T1000 (cell line): ENCODE measurements at regions not wholly inside any gene's neighbourhood (a gene's known extent, or its start where the extent isn't known, plus 50 kb on each side); places are given as distances from the start of the nearest gene placed in this dataset.
"Not testable (repeated sequence)": the region's sequence is repeated elsewhere in the genome, so short reads cannot be mapped to it uniquely, and the experiment has no call there.

Source experiments
- DNase-seq: peaks from one replicate; lab custom pipeline; 2025; ENCODE audit warnings: mixed read lengths; lab: John Stamatoyannopoulos, UW

DNA sequence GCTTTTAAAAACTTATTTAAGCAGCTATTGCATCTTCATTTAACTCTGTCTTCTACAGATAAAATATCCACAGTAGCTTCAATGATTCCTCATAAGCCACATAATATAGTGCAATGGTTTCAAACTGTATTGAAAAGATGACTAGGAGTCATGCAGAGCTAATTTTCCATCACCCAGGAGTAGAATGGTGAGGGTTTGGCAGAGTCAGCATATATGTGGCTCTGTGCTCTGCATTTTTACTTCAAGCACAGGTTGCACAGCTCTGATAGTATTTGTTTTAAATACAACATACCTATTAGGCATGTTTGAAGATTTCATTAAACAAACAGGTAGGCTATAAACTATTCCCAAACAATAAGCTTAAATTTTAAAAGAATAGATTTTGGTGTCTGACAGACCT lies 731.9 kb upstream of the VRK2 start:
- DNase-seq: no peak

DNA sequence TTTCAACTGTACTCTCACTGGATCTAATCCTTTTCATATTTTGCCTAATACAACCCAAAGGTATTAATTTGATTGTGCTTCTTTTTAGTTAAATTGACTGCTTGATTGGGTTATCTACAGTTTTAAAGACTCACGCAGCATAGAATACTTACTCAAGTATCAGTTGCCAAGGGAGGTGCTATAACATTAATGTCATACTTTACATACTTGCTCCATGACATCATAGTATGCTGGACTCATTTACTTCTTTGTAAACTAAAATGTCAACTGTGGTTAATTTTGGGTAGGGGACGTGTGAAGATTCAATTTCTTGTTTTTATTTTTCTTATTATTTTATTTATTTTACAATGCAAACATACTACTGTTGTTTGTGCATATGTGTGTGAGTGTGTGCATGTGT lies 716.2 kb upstream of the VRK2 start:
- DNase-seq: no peak

DNA sequence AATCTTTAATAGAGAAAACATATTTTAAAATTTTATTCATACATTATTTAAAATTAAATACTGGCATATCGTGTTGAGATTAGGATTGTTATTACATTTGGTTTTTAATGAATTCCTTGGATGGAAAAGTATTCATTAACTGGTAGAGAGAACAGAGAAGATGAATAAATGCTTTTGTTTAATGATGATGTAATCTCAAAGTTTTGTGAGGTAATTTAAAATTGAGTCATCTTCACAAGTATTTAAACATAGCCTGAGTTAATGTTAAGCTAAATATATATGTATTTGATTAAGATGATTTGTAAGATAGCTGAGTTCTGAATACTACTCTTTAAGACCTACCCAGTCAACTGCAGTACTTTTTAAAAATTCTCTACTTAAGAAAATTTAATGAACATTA lies 713.4 kb upstream of the VRK2 start:
- DNase-seq: no peak

DNA sequence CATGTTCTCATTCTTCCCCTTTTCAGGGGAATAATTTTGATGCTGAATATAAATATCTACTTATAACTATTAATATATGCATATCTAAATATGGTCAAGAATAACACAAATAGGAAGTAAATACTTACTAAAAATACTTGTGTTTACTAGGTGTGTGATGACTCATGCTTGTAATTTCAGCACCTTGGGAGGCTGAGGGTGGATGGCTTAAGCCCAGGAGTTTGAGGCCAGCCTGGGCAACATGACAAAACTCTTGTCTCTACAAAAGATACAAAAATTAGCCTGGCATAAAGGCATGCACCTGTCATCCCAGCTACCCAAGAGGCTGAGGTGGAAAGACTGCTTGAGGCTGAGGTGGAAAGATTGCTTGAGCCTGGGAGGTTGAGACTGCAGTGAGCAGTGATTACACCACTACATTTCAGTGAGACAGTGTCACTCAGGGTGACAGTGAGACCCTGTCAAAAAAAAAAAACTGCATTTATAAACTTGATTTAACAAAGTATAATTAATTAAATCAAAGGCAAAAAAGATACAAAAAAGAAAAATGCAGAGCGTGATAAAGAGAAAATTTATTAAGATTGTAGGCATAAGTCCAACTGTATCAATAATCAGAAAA lies 703.1 kb upstream of the VRK2 start:
- no peak for DNase-seq

DNA sequence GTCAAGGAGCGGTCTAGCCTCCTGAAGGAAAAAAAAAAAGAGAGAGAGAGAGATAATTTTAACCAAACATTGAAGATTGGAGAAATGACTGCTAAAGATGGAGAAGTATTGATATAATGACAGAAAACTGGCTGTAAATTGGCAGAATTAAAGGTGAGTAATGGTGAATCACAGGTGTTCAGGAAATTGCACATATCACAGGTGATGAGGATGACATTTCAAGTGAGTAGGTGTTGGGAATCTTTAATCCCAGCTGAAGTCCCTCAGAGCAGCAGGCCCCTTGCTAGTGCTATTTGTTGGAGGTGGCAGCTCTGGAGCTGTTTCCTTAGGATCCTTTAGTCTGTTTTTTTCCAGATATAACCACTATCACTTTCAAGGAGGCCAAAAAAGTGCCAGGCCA lies 678.4 kb upstream of the VRK2 start:
- no peak for DNase-seq

DNA sequence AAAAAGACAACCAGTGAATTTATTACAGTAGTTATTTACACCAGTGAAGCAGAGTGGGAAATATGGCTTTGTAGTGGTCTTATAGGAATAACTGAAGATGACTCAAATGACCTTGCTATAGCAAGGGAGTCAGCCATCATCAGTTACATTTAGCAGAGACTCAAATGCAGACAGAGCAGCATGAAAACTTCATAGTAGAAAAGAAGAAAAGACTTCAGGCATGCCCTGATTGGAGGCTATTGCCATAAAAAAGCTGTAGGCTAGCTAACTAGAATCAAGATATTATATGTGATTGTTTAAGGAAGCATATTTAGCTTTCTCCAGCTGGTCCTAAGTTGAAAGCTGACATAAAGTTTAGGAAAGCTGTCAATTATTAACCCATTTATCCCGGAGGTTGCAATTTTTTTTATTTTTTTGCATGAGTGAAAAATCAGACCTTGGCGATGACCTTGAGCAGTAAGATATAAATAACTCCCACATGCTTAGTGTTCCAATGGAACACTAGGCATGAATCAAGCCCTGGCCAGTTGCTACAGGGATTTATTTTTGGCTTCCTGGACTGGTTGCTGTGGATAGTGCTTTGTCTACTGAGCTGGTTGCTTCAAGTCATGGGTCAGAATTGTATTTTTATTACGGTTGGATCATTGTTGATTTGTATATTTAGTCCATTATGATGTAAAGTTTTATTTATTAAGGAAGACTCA lies 675.6 kb upstream of the VRK2 start:
- DNase-seq: no peak

DNA sequence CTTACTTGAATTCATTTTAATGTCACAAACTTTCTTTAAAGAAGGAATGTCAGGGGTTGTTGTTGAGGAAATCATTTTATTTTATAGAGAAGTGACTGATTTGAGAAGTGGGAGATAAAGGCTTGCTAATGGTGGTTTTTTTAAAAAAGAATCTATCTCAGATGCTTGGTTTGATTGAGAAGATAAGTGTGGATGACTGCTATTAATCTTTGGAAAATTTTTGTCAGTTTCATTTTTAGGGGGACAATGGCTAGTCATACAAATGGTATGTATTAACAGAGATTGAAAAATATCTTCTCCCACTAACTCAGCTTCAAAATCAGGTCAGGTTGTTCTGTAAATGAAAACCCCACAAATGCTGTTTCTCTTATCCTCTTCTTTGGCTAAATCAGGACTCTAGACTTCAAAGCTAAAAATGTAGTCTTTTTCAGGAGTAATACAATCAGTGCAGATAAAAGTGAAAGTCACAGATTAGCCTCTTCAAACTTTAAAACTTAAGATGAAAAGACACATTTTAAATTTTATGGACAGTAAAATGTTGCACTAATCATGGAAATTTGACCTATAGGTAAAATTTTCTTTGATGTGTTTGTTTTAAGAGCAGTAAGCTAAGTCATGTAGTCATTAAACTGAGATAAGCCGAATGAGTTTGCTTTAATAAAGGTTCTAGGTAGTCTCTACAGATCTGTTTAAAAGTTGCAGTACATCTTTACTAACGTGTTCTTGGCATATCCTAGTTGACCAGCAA lies 674.2 kb upstream of the VRK2 start:
- no peak for DNase-seq

DNA sequence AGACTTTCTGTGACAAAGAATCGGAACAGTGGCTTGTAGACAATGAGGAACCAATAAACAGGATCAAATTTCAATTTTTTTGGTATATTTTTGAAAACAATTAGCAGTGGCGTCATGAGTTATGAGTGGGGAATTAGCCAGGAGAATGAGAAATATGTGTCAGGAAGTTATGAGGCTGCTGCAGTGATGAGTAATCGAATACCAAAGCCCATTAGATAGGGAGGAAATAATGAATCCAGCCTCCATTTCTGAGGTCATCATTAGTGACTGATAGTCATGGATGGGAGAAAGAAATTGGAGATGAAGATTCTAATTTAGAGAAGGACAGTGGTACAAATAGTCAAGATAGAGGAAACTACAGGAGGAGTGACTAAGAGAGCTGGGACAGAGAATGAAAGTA lies 673.1 kb upstream of the VRK2 start:
- DNase-seq: no peak

DNA sequence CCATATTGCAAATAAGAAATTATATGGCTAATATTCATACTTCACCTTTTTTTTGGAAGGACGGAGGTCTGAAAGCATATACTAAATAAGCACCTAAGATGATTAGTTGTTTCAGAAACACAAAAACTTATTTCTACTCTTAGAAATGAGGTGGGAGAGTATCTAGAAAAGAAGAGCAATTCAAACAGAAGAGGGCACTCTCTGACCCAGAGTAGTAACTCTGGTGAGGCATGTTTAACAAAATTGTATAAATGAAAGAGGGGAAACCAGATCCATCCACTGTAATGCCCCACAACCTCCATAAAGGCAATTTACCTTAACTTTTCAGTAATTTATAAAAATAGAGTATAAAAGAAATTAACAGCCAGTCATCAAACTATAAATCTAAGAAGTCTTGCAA lies 669.6 kb upstream of the VRK2 start:
- DNase-seq: no peak

DNA sequence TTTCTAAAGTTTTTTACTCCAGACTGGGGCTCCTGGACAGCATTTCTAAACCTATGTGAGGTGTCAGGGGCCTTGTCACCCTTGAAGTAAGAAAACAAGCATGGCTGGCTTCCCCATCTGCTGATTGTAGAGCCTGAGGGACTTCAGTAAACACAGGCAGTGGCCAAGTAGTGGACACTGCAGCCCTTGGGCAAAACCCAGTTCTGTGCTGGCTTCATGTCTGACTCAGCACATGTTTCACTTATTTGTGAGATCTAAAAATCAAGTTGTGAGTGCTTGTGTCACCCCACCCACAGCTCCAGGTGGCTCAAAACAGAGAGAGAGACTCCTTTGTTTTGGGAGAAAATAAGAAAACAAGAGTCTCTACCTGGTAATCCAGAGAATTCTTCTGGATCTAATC lies 660.3 kb upstream of the VRK2 start:
- no peak for DNase-seq

DNA sequence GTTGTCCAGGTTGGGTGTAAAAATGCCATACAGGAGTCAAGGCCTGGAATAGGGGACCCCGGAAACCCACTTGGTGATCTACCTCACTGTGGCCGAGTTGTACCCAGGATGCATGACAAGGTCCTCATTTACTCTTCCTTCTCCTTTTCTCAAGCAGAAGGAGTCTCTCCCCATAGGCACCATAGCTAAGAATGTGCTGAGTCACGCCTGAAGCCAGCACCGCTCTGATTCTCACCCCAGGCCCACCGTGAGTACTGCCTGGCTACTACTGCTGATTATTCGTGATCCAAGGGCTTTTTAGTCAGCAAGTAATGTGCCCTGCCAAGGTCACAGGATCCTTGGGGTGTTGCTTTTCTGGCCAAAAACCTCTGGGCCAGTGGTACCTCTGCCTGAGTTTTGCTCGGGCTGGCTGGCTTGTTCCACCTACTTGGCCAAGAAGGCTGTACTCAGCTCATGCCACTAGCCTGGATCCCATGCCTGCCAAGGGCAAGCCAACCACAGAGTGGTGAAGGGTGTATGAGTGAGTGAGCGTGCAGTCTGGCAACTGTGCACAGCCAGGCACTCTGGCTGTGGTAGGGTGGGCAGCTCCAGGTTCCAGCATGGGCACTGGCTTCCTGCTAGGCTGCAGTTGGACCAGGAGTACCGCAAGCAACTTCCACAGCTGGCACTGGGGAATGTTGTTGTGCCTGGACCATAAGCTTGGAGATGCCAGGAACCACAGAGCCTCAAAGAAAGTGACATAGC lies 650.1 kb upstream of the VRK2 start:
- DNase-seq: no peak

DNA sequence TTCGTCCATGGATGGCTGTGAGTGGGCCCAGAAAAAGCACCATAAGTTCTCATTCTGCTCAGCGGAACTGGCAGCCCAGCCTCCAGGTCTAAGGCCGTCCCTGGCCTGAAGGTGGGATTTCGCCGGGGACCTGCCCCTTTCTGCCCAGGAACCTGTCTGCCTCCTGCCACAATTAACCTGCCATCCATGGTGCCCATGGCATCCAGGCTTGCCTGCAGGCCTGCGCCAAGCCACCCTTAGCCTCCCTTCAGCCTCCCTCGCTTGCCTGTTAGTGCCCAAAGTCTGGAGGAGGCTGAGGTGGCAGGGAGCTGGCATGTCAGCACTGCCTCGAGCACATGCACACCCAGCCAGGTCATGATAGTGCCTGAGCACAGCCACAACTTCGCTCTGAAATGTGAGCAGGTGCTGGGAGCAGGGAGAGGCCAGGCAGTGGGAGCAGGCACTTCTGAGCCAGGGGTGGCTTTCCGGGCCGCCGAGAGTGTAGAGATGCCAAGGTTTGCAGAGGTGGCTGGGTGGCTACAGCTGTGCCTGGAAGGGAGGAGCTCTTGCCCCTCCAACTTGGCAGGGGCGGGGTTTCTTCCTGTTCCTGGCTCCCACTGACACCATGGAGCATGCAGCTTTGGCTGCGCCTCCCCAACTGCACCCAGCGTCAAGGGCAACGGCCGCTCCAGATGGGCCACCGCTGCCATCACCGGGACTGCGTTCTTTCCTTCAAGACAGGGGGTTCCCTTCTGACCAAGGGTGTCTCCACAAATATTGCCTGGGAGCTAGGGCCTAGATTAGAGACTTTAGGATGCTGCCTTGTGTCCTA lies 648.9 kb upstream of the VRK2 start:
- DNase-seq: no peak

DNA sequence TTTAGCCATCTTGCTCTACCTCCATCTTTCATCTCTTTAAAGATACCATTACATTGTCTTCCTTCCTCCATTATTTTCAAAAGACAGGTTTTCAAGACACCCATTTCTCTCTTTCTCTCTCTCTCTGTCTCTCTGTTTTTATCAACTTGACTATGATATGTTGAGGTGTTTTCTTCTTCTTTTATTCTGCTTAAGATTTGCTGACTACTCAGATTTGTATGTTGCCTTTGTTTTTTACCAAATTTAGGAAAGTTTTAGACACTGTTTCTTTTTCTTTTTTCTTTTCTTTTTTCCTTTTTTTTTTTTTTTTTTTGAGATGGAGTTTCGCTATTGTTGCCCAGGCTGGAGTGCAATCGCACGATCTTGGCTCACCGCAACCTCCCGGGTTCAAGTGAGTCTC lies 647.5 kb upstream of the VRK2 start:
- no peak for DNase-seq

DNA sequence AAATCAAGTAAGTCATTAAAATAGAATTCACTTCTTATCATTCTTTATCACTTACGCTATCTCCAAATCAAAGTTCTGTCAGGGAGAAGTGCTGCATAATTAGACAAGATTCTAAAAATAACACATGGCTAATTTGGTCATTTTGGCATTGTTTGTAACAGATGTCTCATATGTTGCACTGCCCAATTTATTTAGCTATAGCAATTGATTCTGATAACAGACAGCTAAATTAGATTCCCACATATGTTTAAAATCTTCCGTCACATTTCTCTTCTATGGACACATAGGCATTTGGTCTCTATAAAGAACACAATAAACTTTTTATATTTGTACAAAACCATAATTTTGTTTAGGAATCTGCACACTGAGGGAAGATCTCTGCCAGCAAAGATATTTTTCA lies 644.5 kb upstream of the VRK2 start:
- DNase-seq: no peak

DNA sequence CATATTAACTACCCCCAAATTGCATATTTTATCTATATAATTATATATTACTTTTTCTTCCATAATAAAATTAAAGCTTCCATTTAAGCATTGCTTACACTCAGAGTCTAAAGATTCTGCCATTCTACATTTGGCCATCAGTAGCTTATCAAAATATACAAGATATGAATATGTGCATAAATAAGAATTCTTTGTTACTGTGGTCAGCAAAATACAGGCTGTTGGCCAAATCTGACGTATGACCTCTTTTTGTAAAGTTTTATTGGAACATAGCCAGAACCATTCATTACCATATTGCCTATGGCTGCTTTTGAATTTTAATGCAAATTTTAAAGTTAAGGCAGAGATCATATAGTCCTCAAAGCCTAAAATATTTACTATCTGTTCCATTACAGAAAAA lies 643.9 kb upstream of the VRK2 start:
- DNase-seq: no peak

DNA sequence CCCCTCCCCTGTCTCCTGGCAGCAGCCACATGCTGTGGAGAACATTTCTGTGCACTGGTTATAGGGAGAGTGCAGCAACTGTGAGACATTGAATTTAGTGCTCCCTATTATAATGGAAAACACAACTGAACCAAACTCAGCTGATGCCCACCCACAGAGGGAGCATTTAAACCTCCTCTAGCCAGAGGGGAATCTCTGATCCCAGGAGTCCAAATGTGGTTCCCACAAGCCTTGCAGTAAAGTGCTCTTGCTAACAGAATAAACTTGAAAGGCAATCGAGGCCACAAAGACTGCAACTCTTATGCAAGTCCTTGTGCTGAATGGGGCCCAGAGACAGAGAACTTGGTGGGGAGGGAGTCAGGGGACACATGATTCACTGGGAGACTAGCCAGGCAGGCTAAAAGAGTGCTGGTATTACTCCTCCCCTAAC lies 638.8 kb upstream of the VRK2 start:
- DNase-seq: no peak

DNA sequence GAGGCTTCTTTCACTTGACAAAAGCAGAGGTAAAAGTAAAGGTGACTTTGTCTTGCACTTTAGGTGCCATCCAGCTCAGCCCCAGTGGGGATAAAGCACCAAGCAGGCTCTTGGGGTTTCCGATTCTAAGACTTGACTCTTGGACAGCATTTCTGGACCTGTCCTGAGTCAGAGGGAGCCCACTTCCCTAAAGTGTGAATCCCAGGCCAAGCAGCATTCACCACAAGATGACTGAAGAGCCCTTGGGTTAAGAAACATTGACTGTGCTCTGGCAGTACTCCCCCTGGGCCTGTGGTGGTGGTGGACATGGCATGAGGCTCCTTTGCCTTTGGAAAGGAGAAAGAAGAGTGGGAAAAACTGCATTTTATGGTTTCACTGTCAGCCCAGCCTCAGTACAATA lies 638.0 kb upstream of the VRK2 start:
- DNase-seq: no peak

DNA sequence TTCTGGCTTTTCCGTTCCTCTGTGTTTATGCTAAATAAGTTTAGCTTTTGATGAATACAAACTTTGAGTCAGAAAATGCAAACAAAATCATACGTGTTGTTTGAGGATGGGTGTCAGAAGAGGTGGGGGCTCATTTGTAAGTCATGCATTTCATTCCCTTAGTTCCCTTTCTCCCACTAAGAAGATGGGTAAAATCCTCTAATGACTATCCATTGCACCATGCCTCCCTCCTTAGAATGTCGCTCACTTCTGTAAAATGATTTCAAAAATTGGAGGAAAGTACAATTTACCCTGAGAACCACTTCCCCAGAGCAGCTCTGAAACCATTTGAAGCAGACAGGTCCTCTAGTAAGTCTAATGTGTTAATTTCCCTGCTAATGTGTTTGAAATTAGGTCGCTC lies 629.6 kb upstream of the VRK2 start:
- no peak for DNase-seq

DNA sequence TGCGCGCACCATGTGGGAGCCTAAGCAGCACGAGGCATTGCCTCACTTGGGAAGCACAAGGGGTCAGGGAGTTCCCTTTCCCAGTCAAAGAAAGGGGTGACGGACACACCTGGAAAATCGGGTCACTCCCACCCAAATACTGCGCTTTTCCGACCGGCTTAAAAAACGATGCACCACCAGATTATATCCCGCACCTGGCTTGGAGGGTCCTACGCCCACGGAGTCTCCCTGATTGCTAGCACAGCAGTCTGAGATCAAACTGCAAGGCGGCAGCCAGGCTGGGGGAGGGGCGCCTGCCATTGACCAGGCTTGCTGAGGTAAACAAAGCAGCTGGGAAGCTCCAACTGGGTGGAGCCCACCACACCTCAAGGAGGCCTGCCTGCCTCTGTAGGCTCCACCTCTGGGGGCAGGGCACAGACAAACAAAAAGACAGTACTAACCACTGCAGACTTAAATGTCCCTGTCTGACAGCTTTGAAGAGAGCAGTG lies 627.7 kb upstream of the VRK2 start:
- DNase-seq: not testable (repeated sequence)

DNA sequence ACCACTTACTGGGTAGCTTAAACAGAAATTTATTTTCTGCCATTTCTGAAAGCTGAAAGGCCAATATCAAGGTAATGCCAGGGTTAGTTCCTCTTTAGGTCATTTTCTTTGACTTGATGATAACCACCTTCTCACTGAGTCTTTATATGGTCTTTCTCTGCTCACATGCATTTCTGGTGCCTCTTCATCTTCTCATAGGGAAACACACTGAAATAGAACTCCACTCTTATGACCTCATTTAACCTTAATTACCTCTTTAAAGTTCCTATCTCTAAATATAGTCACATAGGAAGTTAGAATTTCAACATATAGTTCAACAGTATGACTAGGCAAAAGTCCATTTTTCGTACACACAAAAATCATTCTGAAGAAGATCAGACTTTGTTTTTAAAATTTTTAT lies 616.8 kb upstream of the VRK2 start:
- no peak for DNase-seq

DNA sequence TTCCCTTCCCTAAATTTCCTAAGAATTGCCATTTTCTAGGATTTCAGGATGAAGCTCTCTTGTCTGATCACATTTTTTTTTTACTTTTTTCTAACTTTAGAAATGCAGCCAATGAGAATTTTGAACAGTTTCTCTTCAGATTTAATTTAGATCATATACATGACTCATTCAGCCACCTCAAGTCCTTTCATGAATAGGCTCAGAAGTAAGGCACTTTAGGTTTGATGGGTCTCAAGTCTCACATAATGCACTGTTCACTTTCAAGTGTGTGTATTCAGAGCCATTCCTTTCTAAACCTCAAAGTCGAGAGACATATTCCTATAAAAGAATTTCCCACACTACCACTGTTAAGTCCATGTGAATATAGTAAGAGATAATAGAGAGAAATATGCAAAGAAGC lies 614.1 kb upstream of the VRK2 start:
- DNase-seq: no peak

DNA sequence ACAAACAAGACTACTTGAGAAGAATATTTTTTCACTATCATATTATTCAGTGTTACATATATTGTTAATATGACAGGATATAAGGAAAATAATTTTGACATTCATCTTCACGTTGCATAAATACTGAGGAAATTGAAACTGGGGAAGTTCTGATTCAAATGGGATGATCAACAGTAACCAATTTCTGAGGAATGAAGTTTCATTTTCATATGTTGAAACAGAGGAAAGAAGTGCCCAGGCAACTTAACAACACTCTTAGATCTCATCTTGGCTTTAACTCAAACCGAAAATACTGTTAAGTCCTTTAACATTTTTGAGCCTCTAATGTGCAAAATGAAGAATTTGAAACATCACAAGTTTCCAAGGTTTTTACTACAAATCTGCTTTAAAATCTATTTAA lies 612.2 kb upstream of the VRK2 start:
- DNase-seq: no peak
